ENCODE measurements at regions not wholly inside any gene's neighbourhood (a gene's known extent, or its start where the extent isn't known, plus 50 kb on each side); places are given as distances from the start of the nearest gene placed in this dataset.
"Not testable (repeated sequence)": the region's sequence is repeated elsewhere in the genome, so short reads cannot be mapped to it uniquely, and the experiment has no call there.

DNA sequence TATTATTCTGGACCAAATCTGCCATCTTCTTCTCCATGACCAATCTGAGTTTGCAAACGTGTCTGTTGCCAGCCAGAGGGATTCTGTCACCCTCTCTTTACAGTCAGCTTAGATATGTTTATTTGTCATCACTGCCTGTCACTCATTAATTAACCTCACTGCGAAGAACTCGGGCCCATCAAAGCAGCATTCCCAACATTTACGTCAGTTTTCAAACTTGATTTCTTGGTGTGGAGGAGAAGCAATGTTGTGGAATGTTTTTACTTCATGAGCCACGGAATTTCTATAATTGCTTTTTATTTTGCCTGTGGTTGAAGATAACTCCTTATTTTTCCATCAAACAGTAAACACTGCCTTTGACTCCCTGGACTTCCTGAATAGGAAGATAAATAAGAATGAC lies 91.8 kb upstream of the CNKSR3 start:
- no peak for DNase-seq (ENCODE audit: low read depth)

DNA sequence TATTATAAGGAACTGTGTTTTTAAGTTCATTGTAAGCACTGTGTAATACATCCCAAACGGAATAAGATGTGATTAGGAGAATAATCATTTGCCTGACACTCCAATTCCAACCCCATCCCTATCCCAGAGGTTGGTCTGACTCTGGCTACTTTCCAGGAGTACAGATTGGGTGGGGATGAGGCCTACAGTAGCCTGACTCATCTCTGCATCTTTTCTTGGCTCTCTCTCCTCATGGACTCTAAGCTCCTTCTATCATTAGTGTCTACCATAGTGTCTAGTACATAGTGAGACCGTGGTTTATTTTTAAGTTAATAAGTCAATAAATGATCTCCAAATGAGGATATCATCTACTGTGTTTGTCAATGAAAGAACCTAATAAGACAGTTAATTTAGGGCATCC lies 92.2 kb upstream of the CNKSR3 start:
- no peak for DNase-seq (ENCODE audit: low read depth)

DNA sequence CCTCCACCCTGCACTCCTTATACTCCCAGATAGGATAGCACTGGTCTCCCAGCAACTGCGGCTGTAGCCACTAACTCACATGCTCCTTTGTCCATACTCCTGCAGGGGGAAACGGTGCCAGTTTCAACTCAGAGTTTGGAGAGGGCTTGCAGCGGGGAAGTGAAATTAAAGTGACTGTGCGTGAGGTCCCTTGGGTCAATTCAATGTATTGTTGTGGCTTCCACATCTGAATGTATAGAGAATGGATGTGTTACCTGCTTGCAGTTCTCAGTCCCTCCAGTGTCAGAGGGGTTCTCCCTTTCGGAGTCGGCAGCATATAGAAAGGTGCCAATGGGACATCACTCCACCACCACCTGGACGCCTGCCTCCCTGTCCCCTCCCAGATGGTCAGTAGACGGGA lies 93.6 kb upstream of the CNKSR3 start:
- no peak for DNase-seq (ENCODE audit: low read depth)

DNA sequence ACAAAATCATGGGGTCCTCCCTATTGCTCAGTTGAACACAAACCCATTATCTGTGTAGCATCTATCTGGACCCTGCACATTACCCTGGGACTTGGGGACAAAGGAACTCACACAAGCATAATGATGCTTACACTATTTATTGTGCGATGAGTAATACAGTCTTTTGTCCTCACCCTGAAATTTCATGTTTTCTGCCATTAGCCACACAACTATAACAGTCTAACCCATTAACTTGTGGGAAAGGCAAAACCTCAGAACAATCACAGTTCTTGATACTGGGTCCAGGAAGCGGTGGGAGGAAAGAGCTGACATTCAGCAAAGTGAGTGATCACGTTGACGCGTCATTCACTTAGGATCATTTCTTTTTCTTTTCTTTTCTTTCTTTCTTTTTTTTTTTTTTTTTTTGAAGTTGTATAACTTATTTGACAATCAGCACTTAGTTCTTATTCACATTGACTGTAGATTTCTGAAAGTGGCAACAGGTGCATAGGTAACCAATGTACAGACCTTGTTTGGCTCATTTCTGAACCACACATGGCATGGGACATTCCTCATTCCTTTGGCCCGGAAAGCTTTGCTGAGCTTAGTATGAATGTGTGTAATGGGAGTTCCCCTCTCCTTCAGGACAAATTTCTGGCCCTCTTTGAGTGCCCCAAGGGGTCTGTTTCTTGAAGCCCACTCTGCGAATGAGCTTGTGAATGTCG lies 94.8 kb upstream of the CNKSR3 start:
- DNase-seq (ENCODE audit: low read depth), result no peak

DNA sequence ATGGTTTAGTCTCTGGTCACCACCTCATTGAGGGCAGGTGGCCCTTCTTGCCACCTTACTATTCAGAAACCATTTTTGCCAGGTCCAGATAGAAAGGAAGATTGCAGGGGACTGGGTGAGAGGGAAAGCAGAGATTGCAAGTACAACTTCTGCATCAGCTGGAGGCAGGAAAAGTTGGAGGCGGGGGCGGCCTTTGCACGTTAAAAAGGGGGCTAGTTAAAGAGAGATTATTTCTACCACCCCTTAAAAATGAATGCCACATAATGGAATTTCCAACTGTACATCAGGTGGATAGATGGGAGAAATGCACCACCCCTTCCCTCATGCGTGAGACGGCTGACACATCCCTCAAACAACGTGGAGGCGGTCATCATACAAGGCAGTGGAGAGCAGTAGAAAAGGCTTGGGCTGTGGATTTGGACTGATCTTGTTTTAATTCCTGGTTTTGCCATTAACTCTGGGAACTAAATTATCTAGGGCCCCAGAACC lies 95.4 kb upstream of the CNKSR3 start:
- DNase-seq (ENCODE audit: low read depth), result no peak

DNA sequence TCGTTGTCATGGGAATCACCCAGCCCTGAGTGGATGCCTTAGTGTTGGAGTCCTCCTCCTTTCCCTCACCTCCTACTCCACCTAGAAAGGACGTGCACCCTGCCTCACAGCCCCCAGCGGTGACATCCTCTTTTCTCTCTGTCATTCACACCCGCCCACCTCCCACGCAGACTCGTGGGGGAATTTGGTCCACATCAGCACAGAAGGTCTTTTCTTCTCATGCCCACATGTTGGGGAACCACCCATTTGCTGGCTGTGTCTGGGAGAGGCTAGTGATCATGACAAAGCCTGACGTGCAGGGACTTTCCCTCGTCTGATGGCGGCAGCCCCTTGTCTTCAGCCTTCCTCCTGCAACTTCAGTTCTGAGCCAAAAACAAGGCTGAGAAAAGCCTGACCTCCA lies 96.0 kb upstream of the CNKSR3 start:
- DNase-seq (ENCODE audit: low read depth), result no peak

DNA sequence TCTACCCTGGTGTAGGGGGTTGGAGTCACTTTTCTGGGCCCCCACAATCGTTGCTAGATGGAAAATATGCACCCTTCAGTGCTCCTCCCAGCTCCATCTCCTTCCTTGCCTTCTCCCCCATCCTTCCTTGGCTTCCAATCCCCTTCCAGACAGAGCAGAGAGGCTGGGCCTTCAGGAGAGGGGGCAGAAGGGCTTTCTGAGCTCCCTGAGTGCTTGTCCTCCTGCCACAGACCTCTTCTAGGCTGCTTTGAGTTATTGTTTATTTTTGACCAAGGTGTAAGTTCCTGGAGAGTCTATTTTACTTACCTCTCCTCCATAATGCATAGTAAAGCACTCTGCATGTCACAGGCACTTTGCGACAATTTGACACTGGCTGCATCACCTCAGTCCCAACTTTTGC lies 96.4 kb upstream of the CNKSR3 start:
- no peak for DNase-seq (ENCODE audit: low read depth)

DNA sequence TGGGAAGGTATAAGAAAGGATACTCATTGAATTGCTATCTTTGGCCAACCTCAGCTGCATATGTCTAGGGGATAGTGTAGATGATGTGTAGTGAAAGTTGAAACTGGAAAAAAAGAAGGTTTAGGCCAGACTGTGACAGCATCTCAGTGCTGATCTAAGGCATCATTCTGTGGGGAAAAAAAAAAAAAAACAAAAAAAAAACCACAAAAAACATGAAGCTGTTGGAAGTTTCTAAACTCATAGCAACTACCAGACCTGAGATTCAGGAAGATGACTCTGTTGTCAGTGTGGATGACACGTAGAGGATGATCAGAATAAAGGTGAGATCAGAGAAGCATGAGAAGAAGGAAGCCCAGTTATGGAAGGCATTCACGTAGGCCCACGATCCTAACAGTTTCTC lies 100.8 kb upstream of the CNKSR3 start:
- no peak for DNase-seq (ENCODE audit: low read depth)

DNA sequence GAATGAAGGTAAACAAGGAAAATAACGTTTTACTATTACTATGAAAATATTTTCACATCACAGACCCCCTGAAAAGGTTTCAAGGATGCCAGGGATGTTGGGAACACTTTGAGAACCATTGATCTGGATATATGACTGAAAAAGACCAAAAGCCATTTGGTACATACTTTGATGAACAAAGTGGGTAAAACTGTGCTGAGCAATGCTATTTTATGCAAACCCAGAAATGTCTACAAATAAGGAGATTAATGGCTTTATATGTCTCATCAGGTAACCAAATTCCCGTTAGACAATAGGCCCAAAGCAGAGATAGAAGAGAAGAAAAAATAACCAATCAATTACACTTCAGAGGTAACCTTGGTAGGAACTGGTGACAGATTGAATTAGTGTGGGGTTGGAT lies 101.4 kb upstream of the CNKSR3 start:
- no peak for DNase-seq (ENCODE audit: low read depth)

DNA sequence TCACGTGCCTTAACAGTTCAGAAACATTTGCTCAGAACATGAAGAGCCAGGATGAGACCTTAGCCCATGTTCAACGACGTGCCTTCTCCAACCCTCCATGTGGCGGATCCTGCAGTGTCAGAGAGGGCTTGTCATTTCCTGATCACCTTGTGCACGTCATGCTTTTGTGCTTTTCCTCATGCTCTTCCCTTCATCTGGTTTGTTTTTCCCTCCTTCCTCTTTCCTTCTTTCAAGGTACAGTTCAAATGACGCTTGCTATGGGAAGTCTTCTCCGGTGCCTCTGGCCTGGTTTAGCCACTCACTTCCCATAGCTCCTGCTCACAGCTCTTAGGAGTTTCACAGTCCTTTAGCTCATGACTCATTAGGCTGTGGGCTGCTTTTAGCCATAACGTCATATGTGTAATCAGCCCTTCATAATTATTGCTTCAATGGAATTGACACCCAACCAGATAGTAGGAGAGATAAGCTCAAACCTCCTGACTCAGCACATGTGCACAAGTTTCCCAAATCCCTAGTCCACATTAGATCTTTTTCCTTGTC lies 102.7 kb upstream of the CNKSR3 start:
- peak; percentile 74 for DNase-seq (ENCODE audit: low read depth)

DNA sequence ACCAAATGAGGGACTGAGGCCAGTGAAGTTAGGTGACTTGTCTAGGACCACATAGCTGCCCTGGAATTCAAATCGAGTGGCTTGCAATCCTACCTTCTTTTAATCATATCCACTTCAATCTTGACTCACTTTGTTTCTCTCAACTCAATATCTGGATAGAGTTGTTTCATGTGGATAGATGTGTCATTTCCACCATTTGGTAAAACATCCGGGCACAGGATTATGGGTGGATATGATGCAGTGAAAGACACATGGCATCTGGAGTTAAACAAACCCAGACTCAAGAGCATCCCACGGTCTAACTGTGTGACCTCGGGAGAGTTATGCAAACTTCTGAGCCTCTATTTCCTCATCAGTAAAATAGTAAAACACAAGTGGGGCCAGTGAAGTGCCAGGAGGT lies 103.6 kb upstream of the CNKSR3 start:
- peak; percentile 26 for DNase-seq (ENCODE audit: low read depth)

DNA sequence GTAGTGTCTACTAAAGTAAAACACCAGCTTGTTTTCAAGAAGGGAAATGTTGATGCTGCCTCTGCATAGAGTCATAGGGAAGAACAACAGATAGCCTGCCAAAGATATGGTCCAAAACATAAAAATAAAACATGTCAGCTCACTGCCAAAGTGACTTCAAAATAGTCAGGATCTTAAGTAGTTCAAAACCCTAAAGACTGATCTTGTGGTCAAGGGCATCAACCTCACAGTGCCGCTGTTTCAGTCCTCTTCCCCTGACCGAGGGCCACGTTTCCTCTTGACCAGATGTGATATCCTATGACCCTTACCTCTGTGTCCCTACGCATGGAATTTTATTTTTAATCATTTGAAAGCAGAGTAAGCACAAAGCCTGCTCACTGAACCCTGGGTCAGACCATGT lies 104.2 kb upstream of the CNKSR3 start:
- DNase-seq (ENCODE audit: low read depth), result no peak

DNA sequence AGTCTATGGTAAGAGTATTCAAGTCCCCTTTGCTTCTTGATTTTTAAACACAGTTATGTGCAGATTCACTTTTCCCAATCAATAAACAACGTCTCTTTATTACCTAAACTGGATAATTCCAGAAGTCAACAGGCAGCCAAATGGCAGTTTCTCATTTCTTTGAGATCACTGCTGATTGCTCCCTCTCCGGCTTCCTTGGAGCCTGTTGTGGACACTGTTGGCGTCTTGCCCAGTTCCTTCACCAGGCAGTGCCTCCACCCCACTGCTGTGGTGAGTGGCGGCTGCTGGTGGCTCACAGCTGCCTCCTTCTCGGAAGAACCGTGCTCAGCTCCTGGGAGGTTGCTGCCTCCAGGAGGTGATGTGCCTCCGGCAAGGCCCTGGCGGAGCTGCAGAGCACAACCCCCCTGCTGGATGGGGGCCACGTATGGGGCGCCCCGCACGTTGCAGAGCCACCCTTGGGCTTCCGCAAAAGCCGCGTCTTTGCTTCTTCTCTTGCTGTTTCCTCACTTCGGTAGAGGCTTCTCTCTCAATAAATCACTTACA lies 105.1 kb upstream of the CNKSR3 start:
- DNase-seq (ENCODE audit: low read depth), result no peak

DNA sequence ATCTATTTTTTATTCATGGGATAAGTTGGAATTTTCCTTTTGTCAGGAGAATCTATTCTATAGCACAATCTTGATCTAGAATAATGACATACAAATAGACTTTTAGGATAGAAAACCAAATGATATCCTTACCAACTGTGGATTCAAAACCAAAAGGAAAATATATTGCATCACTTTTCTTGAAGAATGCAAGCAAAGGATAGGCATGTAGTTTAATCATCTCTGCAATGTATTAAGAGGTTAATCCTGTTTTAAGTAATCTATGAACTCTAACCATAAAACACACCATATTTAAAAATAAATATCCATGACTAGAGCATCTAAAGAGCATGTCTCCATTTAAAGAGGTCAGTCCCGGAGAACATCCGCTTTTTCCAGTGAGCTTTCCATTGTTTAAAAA lies 106.7 kb upstream of the CNKSR3 start:
- no peak for DNase-seq (ENCODE audit: low read depth)

DNA sequence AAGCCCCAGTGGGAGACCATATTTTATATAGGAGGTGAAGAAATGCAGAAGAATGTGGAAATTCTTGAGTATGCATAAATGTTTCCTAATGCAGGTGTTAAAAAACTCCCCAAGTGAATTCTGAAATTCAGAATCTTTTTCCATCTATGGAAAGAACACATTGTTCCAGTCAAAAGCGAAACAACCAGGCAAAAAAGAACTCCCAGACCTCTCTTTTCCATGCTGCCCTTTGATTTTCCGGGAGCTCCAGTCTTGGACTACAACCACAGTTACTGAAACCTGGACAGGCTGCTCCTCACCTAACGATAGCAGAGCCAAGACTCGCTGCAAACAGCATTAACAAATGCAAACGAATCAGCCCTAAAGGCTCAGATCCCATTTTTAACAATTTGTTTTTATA lies 108.7 kb upstream of the CNKSR3 start:
- no peak for DNase-seq (ENCODE audit: low read depth)

DNA sequence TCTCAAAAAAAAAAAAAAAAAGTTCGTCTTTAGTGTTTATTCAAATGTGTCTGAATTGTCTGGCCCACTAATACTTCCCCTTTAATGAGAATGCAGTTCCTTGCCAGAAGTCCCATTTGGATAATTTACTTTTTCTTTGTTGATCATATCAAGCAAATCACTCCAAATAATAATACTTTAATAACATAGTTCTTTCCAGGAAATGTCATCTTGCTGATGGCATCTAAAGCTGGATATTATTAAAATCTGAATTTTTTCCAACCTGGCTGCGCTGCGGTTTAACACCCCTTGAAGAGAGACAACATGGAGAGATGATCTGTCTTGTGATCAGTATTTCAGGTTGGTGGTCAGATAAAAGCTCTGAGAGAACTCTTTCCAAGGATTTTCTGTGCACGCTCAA lies 111.2 kb upstream of the CNKSR3 start:
- no peak for DNase-seq (ENCODE audit: low read depth)

DNA sequence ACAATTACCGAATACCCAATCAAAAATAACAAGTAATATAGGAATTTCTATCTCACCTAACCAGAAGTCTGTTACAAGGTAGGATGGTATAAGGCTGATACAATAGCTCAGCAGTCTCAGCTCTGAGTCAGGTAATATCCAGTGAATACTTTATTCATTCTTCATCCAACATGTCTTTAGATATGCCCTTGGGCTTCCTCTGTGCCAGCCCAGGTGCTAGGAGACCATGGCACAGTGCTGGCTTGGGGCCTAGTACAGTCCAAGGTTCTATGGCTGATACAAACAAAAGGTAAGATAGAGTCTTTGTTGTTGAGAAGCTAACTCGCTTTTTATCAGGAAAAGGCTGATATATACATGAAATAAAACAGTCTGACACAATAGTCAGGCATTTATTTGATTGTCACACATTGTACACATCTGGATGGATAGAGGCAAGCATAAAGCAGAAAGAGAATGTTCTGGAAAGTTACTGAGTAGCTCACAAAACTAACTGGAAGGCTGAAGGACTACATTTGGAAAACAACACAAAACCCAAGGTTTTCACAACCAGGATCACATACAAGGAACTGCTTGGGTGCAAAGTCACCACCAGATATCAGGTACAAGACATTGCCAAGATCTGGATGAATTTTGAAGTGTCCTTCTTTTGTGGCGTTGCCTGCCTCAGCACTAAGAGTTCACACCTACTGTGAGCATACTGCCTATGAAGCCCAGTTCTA lies 110.4 kb upstream of the SCAF8 start:
- DNase-seq (ENCODE audit: low read depth), result no peak

DNA sequence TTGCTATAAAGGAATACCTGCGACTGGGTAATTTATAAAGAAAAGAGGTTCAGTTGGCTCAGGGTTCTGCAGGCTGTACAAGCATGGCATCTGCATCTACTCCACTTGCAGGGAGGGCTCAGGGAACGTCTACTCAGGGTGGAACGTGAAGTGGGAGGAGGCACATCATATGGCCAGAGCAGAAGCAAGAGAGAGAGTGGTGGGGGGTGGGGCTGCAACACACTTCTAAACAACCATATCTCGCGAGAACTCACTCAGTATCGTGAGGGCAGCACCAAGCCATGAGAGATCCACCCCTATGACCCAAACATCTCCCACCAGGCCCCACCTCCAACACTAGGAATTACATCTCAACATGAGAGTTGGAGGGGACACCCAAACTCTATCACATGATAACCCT lies 109.8 kb upstream of the SCAF8 start:
- DNase-seq (ENCODE audit: low read depth), result no peak

DNA sequence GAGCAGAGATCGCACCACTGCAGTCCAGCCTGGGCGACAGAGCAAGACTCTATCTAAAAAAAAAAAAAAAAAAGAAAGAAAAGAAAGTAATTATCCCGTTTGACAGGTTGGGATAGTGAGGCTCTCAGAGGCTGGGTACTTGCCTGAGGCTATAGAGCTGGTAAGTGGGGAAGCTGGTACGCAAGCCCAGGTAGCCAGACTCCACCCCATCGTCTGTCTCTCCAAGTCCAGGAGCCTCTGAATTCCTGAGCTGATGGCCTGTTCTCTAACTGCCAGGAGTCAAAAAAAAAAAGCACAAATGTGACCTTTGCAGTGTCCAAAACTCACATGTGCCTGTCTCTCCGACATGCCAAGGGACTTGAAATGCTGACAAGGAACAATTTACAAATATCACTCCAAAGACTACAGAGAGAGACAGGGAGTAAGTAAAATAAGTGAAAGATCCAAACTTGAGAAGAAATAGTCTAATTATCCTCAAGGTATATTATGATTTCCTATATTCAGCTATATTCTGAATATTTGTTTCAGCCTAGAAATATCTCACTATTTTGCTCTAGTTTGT lies 109.1 kb upstream of the SCAF8 start:
- no peak for DNase-seq (ENCODE audit: low read depth)

DNA sequence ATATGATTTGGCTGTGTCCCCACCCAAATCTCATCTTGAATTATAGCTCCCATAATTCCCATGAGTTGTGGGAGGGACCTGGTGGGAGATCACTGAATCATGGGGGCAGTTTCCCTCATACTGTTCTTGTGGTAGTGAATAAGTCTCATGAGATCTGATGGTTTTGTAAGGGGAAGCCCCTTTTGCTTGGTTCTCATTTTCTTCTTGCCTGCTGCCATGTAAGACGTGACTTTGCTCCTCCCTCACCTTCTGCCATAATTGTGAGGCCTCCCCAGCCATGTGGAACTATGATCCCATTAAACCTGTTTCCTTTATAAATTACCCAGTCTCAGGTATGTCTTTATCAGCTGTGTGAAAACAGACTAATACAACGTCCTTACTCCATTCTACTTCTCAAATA lies 108.5 kb upstream of the SCAF8 start:
- DNase-seq (ENCODE audit: low read depth), result not testable (repeated sequence)

DNA sequence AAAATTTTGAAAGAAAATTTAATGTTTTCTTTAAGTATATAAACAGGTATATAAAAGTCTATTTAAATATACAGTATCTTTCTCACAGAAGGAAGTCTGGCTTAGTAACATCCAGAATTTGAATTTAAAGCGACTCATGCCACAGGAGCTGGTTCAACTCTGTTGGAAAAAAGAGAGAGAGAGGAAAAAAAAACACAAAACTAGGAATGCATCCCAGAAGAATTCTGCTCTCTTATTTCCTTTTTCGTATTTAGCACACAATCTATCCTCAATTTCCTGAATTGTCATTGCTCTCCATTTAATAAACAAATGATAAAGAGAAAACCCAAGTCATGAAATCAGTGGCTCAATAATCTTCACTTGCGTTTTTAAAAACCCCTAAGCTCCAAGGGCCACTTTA lies 107.5 kb upstream of the SCAF8 start:
- no peak for DNase-seq (ENCODE audit: low read depth)

DNA sequence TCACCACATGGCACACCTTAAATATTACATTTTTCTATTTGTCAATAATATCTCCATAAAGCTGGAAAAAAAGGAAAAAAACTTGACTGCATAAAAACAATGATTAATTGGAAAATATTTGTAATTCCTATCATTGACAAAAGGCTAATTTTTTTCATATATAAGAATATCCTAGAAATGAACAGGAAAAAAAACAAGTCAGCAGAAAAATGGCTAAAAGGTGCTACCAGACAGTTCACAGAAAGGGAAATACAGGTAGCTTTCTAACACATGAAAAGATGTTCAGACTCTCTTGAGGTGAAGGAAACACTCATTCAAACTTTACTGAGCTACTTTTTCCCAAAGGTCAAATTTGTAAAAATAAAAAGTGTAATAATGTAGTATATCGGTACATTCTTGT lies 104.1 kb upstream of the SCAF8 start:
- DNase-seq (ENCODE audit: low read depth), result no peak

DNA sequence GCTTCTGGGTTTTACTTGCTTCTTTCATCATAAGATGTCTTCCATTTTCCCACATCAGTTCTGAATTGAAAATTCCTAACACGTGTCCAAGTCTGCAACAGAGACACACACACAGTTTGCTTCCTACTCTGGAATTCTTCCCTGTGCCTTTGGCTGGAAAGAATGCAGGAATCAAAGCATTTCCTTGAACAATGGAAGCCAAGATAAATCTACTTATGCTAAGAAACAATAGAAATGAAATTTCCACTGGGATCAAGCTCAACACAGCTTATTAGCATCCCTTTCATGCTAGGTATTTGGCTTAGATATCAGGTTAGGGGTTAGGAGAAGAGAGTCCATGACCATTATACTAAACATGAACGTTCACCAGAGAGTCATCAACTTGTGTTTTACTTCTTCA lies 101.1 kb upstream of the SCAF8 start:
- no peak for DNase-seq (ENCODE audit: low read depth)

All from ELR (cell line).